ENCODE measurements at regions not wholly inside any gene's neighbourhood (a gene's known extent, or its start where the extent isn't known, plus 50 kb on each side); places are given as distances from the start of the nearest gene placed in this dataset.

GRCh38 chr9:99606957-99607356 lies 214.7 kb upstream of the NR4A3 start:
- DNase-seq (ENCODE audit: low read depth) = no peak
- no peak overlapping the region for H3K4me3 ChIP-seq (ENCODE audit: low read length)
- no peak for TF ChIP-seq CTCF (conservative IDR thresholded peaks at IDR 0.05; ENCODE audit: low read depth, low read length)

- no peak overlapping the region for H3K4me3 ChIP-seq (ENCODE audit: low read length)
- DNase-seq (ENCODE audit: low read depth) = peak; percentile 32
- TF ChIP-seq CTCF (conservative IDR thresholded peaks at IDR 0.05; ENCODE audit: low read depth, low read length) = no peak
Observed at GRCh38 chr9:99607842-99608448, 213.7 kb upstream of the NR4A3 start.

- DNase-seq (ENCODE audit: low read depth) = no peak
- TF ChIP-seq CTCF (conservative IDR thresholded peaks at IDR 0.05; ENCODE audit: low read depth, low read length) = no peak
- H3K4me3 ChIP-seq (ENCODE audit: low read length) = no peak overlapping the region
Observed at GRCh38 chr9:99614341-99614740, 207.3 kb upstream of the NR4A3 start.

GRCh38 chr9:99621040-99621439 lies 200.6 kb upstream of the NR4A3 start:
- TF ChIP-seq CTCF (conservative IDR thresholded peaks at IDR 0.05; ENCODE audit: low read depth, low read length) = no peak
- H3K4me3 ChIP-seq (ENCODE audit: low read length) = no peak overlapping the region
- DNase-seq (ENCODE audit: low read depth) = no peak

- DNase-seq (ENCODE audit: low read depth) = no peak
- no peak for TF ChIP-seq CTCF (conservative IDR thresholded peaks at IDR 0.05; ENCODE audit: low read depth, low read length)
- no peak overlapping the region for H3K4me3 ChIP-seq (ENCODE audit: low read length)
Observed at GRCh38 chr9:99622679-99623078, 199.0 kb upstream of the NR4A3 start.

- H3K4me3 ChIP-seq (ENCODE audit: low read length) = no peak overlapping the region
- no peak for TF ChIP-seq CTCF (conservative IDR thresholded peaks at IDR 0.05; ENCODE audit: low read depth, low read length)
- no peak for DNase-seq (ENCODE audit: low read depth)
Observed at GRCh38 chr9:99623780-99624364, 197.8 kb upstream of the NR4A3 start.

GRCh38 chr9:99624499-99625233 lies 197.0 kb upstream of the NR4A3 start:
- no peak for TF ChIP-seq CTCF (conservative IDR thresholded peaks at IDR 0.05; ENCODE audit: low read depth, low read length)
- DNase-seq (ENCODE audit: low read depth) = no peak

More at GRCh38 chr9:99624499-99625233, 197.0 kb upstream of the NR4A3 start:
- H3K4me3 ChIP-seq (ENCODE audit: low read length) = no peak overlapping the region
